ENCODE measurements at regions not wholly inside any gene's neighbourhood (a gene's known extent, or its start where the extent isn't known, plus 50 kb on each side); places are given as distances from the start of the nearest gene placed in this dataset.

GRCh38 chr13:63156816-63157215 lies 1741.2 kb upstream of the PCDH20 start:
- Histone ChIP-seq H2AFZ (no peak overlapping the region), H3F3A (replicated peaks; ENCODE audit: low read depth) (no peaks in the 10 kb centered on the region), H3K27me3 (ENCODE audit: insufficient read depth) (no peaks in the 10 kb centered on the region), H4K20me1 (replicated peaks; ENCODE audit: insufficient read depth) (no peaks in the 10 kb centered on the region), H3K4me3 (no peak overlapping the region), H3K36me3 (ENCODE audit: insufficient read depth) (no peaks in the 10 kb centered on the region), H3K9me2 (ENCODE audit: insufficient read depth) (no peaks in the 10 kb centered on the region), H3K4me1 (ENCODE audit: insufficient read depth) (no peaks in the 10 kb centered on the region), H3K79me2 (replicated peaks; ENCODE audit: insufficient read depth) (no peaks in the 10 kb centered on the region), H3K4me2 (no peak overlapping the region), H3K27ac (ENCODE audit: low read depth) (no peak overlapping the region)
- no peak for TF ChIP-seq ZNF462 (CRISPR knock-in tag; IDR thresholded peaks at IDR 0.05)
- Mint-ChIP-seq H3K4me1 (no peaks in the 10 kb centered on the region), H3K9me3 (no peaks in the 10 kb centered on the region), H3K36me3 (ENCODE audit: low read depth) (no peaks in the 10 kb centered on the region), H3K27ac (no peak overlapping the region), H3K27me3 (ENCODE audit: insufficient read depth, low read depth, poor library complexity) (no peaks in the 10 kb centered on the region), H3K4me3 (no peak overlapping the region)
- ATAC-seq, result no peak
- DNase-seq (ENCODE audit: low spot score), result no peak

GRCh38 chr13:63149375-63149774 lies 1733.7 kb upstream of the PCDH20 start:
- DNase-seq (ENCODE audit: low spot score) (no peak), ATAC-seq (no peak)
- Histone ChIP-seq H4K20me1 (replicated peaks; ENCODE audit: insufficient read depth) (no peaks in the 10 kb centered on the region), H2AFZ (no peak overlapping the region; the same call in 1 of the 2 replicates), H3F3A (replicated peaks; ENCODE audit: low read depth) (no peaks in the 10 kb centered on the region), H3K4me3 (no peak overlapping the region), H3K9me2 (ENCODE audit: insufficient read depth) (peaks cover 3% of the 10 kb centered on the region; the same call in 1 of the 2 replicates), H3K36me3 (ENCODE audit: insufficient read depth) (no peaks in the 10 kb centered on the region), H3K4me2 (no peak overlapping the region), H3K27ac (ENCODE audit: low read depth) (no peak overlapping the region), H3K79me2 (replicated peaks; ENCODE audit: insufficient read depth) (no peaks in the 10 kb centered on the region), H3K4me1 (ENCODE audit: insufficient read depth) (no peaks in the 10 kb centered on the region), H3K27me3 (ENCODE audit: insufficient read depth) (no peaks in the 10 kb centered on the region)
- no peaks in the 10 kb centered on the region for H3K4me1 Mint-ChIP-seq
- no peak overlapping the region for H3K27ac Mint-ChIP-seq
- H3K36me3 Mint-ChIP-seq (ENCODE audit: low read depth), result peaks cover 12% of the 10 kb centered on the region
- TF ChIP-seq NANOG (IDR thresholded peaks at IDR 0.05; ENCODE audit: borderline replicate concordance), result no peak
- TF ChIP-seq CREB1 (CRISPR knock-in tag; IDR thresholded peaks at IDR 0.05; ENCODE audit: low read depth), result no peak
- no peaks in the 10 kb centered on the region for H3K27me3 Mint-ChIP-seq (ENCODE audit: insufficient read depth, low read depth, poor library complexity)
- H3K9me3 Mint-ChIP-seq, result peaks cover 18% of the 10 kb centered on the region; the same call in 2 of the 3 replicates
- no peak overlapping the region for H3K4me3 Mint-ChIP-seq

Measured in GM23338 (cell line).